Smooth muscle cell (in vitro differentiated cells): ENCODE measurements at regions not wholly inside any gene's neighbourhood (a gene's known extent, or its start where the extent isn't known, plus 50 kb on each side); places are given as distances from the start of the nearest gene placed in this dataset.

Source experiments
- DNase-seq: peaks from one replicate; lab custom pipeline; 2025; ENCODE audit not compliant: unreplicated experiment; lab: John Stamatoyannopoulos, UW
- H2AFZ ChIP-seq: fragments of 200-600 bp; sonication (generic); 2 replicates; pipeline ENCODE4 v1.6.0; 2016; ENCODE audit warnings: antibody characterized with exemption, low read depth, mild to moderate bottlenecking
- H3F3A ChIP-seq: fragments of 200-600 bp; sonication (generic); 2 replicates; pipeline ENCODE4 v1.6.0; 2017; ENCODE audit warnings: antibody characterized with exemption, low read depth
- H3K27ac ChIP-seq: fragments of 200-600 bp; sonication (generic); 2 replicates; pipeline ENCODE4 v1.5.1; 2016; ENCODE audit warnings: low read depth, mild to moderate bottlenecking
- H3K27me3 ChIP-seq: fragments of 200-600 bp; sonication (generic); 2 replicates; pipeline ENCODE4 v1.6.1; 2016; ENCODE audit warnings: low read depth, mild to moderate bottlenecking
- H3K36me3 ChIP-seq: fragments of 200-600 bp; sonication (generic); 2 replicates; pipeline ENCODE4 v1.5.1; 2016; ENCODE audit warnings: low read depth
- H3K4me1 ChIP-seq: fragments of 200-600 bp; sonication (generic); 2 replicates; pipeline ENCODE4 v1.5.1; 2016; ENCODE audit warnings: low read depth
- H3K4me2 ChIP-seq: fragments of 200-600 bp; sonication (generic); 2 replicates; pipeline ENCODE4 v1.6.0; 2016; ENCODE audit warnings: mild to moderate bottlenecking
- H3K4me3 ChIP-seq: fragments of 200-600 bp; sonication (generic); 2 replicates; pipeline ENCODE4 v1.5.1; 2016; ENCODE audit warnings: mild to moderate bottlenecking
- H3K79me2 ChIP-seq: fragments of 200-600 bp; sonication (generic); 2 replicates; pipeline ENCODE4 v1.6.0; 2016; ENCODE audit warnings: low read depth, mild to moderate bottlenecking
- H3K9ac ChIP-seq: fragments of 200-600 bp; sonication (generic); 2 replicates; pipeline ENCODE4 v1.6.0; 2016; ENCODE audit warnings: low read depth
- H3K9me3 ChIP-seq: fragments of 200-600 bp; sonication (generic); replicated peaks from 2 replicates; pipeline ENCODE4 v1.5.1; 2016; ENCODE audit warnings: low read depth
- H4K20me1 ChIP-seq: fragments of 200-600 bp; sonication (generic); 2 replicates; pipeline ENCODE4 v1.6.0; 2016; ENCODE audit warnings: low read depth
- WGBS: methylation state at CpG from one replicate; pipeline ENCODE4 v1.1.7; 2016; ENCODE audit warnings: low lambda C conversion rate; 5-methylcytosine and 5-hydroxymethylcytosine counted together
- TF ChIP-seq, protein P1 (sequence below): fragments of 200-600 bp; sonication (generic); IDR thresholded peaks from 2 replicates; pipeline ENCODE4 v1.5.1; 2017; ENCODE audit warnings: borderline replicate concordance, mild to moderate bottlenecking, antibody characterized with exemption; ENCODE audit not compliant: insufficient read depth, poor library complexity, severe bottlenecking

DNA sequence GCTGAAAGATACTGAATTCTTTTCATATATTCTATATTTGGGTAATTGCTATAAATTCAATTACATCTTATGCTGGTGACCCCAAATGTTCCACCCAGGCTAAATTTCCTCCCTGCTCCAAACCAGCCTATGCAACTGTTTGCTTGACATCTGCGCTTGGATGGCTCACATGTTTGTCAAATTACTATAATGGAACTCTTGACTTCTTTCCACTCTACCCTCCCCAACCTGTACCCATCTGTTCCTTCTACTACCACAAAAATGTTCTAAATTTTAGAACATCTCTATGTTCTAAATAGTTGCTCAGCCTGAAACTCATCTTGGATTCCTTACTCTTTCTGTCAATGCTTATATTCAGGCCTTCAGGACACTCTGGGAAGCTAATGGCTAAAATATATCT lies 249.9 kb upstream of the SMIM30 start:
- DNase-seq = no peak
- Histone ChIP-seq H3F3A (no peaks in the 10 kb centered on the region), H3K4me2 (no peak overlapping the region), H3K9ac (no peak overlapping the region), H3K9me3 (no peaks in the 10 kb centered on the region), H3K27me3 (no peaks in the 10 kb centered on the region), H3K4me3 (no peak overlapping the region), H3K4me1 (no peaks in the 10 kb centered on the region), H3K36me3 (no peaks in the 10 kb centered on the region), H4K20me1 (no peaks in the 10 kb centered on the region), H2AFZ (no peak overlapping the region), H3K79me2 (no peaks in the 10 kb centered on the region), H3K27ac (no peak overlapping the region)
- TF ChIP-seq, protein P1, sequence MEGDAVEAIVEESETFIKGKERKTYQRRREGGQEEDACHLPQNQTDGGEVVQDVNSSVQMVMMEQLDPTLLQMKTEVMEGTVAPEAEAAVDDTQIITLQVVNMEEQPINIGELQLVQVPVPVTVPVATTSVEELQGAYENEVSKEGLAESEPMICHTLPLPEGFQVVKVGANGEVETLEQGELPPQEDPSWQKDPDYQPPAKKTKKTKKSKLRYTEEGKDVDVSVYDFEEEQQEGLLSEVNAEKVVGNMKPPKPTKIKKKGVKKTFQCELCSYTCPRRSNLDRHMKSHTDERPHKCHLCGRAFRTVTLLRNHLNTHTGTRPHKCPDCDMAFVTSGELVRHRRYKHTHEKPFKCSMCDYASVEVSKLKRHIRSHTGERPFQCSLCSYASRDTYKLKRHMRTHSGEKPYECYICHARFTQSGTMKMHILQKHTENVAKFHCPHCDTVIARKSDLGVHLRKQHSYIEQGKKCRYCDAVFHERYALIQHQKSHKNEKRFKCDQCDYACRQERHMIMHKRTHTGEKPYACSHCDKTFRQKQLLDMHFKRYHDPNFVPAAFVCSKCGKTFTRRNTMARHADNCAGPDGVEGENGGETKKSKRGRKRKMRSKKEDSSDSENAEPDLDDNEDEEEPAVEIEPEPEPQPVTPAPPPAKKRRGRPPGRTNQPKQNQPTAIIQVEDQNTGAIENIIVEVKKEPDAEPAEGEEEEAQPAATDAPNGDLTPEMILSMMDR = no peak
- 89% methylated on average over 1 of the region's 1 CpG for WGBS

DNA sequence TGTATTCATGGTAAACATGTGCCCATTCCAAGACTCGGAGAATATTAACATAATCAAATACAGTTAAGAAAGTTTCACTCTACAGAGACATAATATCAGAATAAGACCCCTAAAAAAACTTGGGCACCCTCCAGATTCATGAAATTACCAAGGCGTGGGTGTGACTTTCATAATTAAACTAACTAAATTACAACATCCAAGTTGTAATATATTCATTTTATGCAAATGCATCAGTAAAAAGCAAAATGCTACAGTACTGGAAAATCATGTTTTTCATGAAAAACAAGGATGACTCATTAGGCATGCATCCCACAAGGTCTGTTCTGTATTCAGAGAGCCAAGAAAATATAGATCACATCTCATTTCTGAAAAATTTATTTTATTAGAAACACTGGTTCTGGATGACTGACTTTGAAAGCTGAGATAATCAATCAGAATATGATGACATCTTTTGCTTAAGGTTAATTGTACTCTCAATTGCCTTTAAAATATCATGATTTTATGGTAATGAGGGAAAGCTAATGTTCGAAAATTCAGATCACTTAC lies 248.8 kb upstream of the SMIM30 start:
- no peak for DNase-seq

DNA sequence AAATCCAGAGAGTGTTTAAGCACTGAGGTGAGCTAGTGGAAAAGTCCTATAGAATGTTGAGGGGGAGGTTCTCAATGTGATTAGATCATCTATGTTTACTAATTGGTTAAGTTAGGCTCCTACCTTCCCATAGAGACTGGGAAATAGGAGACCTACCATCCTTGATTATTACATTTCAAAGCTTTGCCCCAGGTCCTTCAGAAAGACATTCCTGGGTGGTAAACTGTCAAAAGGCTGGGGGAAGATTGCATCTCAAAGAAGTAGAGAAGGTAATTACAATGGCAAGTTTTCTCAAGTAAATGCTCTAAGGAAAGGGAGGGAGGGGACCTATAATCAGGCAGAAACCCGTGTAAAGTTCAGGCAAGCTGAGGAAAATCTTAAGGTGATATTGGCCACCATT lies 247.8 kb upstream of the SMIM30 start:
- Histone ChIP-seq H4K20me1 (no peaks in the 10 kb centered on the region), H2AFZ (no peak overlapping the region), H3F3A (no peaks in the 10 kb centered on the region), H3K4me1 (no peaks in the 10 kb centered on the region), H3K79me2 (no peaks in the 10 kb centered on the region), H3K9ac (no peak overlapping the region), H3K36me3 (no peaks in the 10 kb centered on the region), H3K9me3 (no peaks in the 10 kb centered on the region), H3K27ac (no peak overlapping the region), H3K4me3 (no peak overlapping the region), H3K27me3 (no peaks in the 10 kb centered on the region), H3K4me2 (no peak overlapping the region)
- no peak for DNase-seq
- 13% methylated on average over 1 of the region's 1 CpG for WGBS
- TF ChIP-seq, protein P1 = no peak

More for the DNA sequence above, 248.8 kb upstream of the SMIM30 start:
- no peaks in the 10 kb centered on the region for H3K27me3 ChIP-seq
- H3K79me2 ChIP-seq = no peaks in the 10 kb centered on the region
- H3K9ac ChIP-seq = no peak overlapping the region
- H3K4me3 ChIP-seq = no peak overlapping the region
- H3K4me1 ChIP-seq = no peaks in the 10 kb centered on the region
- TF ChIP-seq, protein P1 = no peak
- no peak overlapping the region for H3K4me2 ChIP-seq
- 79% methylated on average over 3 of the region's 3 CpGs for whole genome bisulfite sequencing
- no peaks in the 10 kb centered on the region for H3K36me3 ChIP-seq
- H3F3A ChIP-seq = no peaks in the 10 kb centered on the region
- no peak overlapping the region for H2AFZ ChIP-seq
- no peak overlapping the region for H3K27ac ChIP-seq
- H4K20me1 ChIP-seq = no peaks in the 10 kb centered on the region
- H3K9me3 ChIP-seq = no peaks in the 10 kb centered on the region

DNA sequence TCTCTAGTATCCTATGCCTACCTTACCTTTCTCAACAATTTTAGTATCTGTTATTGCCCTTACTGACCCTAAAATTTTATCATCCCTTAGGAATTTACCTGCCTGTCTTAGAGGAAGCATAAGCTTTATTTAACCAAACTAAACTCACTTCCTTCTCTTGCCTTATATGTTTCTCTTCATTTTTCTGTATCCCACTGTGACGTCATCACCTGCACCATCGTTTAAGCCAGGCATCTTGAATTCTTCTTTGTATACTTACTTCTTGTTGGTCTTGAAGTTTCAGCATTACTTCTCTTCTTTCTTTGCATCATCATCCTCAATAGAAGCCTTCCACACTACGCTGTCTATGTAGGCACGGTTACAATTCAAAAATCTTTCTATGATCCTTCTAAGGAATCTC lies 231.0 kb upstream of the SMIM30 start:
- no peak for DNase-seq
- 90% methylated on average over 4 of the region's 4 CpGs for WGBS
- no peaks in the 10 kb centered on the region for H4K20me1 ChIP-seq
- H3K27me3 ChIP-seq = no peaks in the 10 kb centered on the region
- H3K4me3 ChIP-seq = no peak overlapping the region
- no peaks in the 10 kb centered on the region for H3F3A ChIP-seq
- no peak overlapping the region for H3K27ac ChIP-seq
- H3K4me2 ChIP-seq = no peak overlapping the region
- H3K79me2 ChIP-seq = no peaks in the 10 kb centered on the region
- no peak overlapping the region for H2AFZ ChIP-seq
- no peaks in the 10 kb centered on the region for H3K4me1 ChIP-seq
- H3K9me3 ChIP-seq = no peaks in the 10 kb centered on the region
- H3K36me3 ChIP-seq = no peaks in the 10 kb centered on the region
- TF ChIP-seq, protein P1 = no peak
- no peak overlapping the region for H3K9ac ChIP-seq
